GM12878 (cell line): ENCODE measurements at regions not wholly inside any gene's neighbourhood (a gene's known extent, or its start where the extent isn't known, plus 50 kb on each side); places are given as distances from the start of the nearest gene placed in this dataset.

ENCODE experiments used
- ATAC-seq: fragments of 200-7000 bp; cut with Tn5 transposase; 3 replicates; pipeline ENCODE4 v1.9.1; 2020; ENCODE audit warnings: mild to moderate bottlenecking, moderate library complexity
- BruUV-seq: library from RNA; stranded (reverse); fragments of 400-500 nt; replicated peaks from 2 replicates; lab custom pipeline; 2021; lab: Mats Ljungman, UMichigan
- CTCF ChIA-PET: fragments of 300-600 bp; sonication (Branson Sonifier 250); formaldehyde crosslinking; extraction: SDS; loops from one replicate; lab custom pipeline; 2021; ENCODE audit warnings: inconsistent platforms; lab: Yijun Ruan, JAX
- POLR2A ChIA-PET: fragments of 350-600 bp; formaldehyde crosslinking; extraction: SDS; loops from one replicate; lab custom pipeline; 2021; ENCODE audit warnings: inconsistent platforms; lab: Charles Lee
- RAD21 ChIA-PET: fragments of 300-600 bp; sonication (Branson Sonifier 250); formaldehyde crosslinking; loops from one replicate; lab custom pipeline; 2023; ENCODE audit warnings: antibody characterized with exemption; ENCODE audit not compliant: unreplicated experiment; lab: Charles Lee
- SMC1A ChIA-PET: fragments of 300-600 bp; sonication (Branson Sonifier 250); formaldehyde crosslinking; loops from one replicate; lab custom pipeline; 2023; ENCODE audit not compliant: unreplicated experiment, uncharacterized antibody; lab: Charles Lee
- DNase-seq: peaks from one replicate; pipeline ENCODE4 v3.0.0-alpha.2; 2011; ENCODE audit warnings: low read depth, low spot score
- FAIRE-seq: peaks from 3 replicates; lab custom pipeline; 2011; peaks lifted over from hg19 to GRCh38; lab: Jason Lieb, UNC
- H2AFZ ChIP-seq: 2 replicates; pipeline ENCODE4 v1.6.0; 2011; ENCODE audit warnings: low read depth, low read length, control low read depth; ENCODE audit not compliant: control insufficient read depth
- H3K27ac ChIP-seq: 2 replicates; pipeline ENCODE4 v1.5.1; 2011; ENCODE audit warnings: control low read depth; ENCODE audit not compliant: control insufficient read depth, insufficient read depth
- H3K27me3 ChIP-seq, 2 experiments: replicated peaks in 1 of 2; 2 replicates each; pipeline versions ENCODE4 v1.6.0 to v1.6.1; 2011; ENCODE audit warnings: low read length in 1 of 2; ENCODE audit not compliant: control insufficient read depth in 2 of 2, insufficient read depth in 2 of 2
- H3K36me3 ChIP-seq, 2 experiments: 2 replicates each; pipeline ENCODE4 v1.5.1; 2011; ENCODE audit warnings: low read length in 1 of 2; ENCODE audit not compliant: control insufficient read depth in 2 of 2, insufficient read depth in 2 of 2
- H3K4me1 ChIP-seq: 2 replicates; pipeline ENCODE4 v1.6.1; 2011; ENCODE audit warnings: mild to moderate bottlenecking, low read length, moderate library complexity, mixed read lengths; ENCODE audit not compliant: control insufficient read depth, insufficient read depth
- H3K4me2 ChIP-seq: 2 replicates; pipeline ENCODE4 v1.6.0; 2011; ENCODE audit warnings: control low read depth; ENCODE audit not compliant: control insufficient read depth, insufficient read depth
- H3K4me3 ChIP-seq: fragments of 200-600 bp; sonication (generic); 2 replicates; pipeline ENCODE4 v1.5.1; 2016
- H3K79me2 ChIP-seq: 2 replicates; pipeline ENCODE4 v1.6.0; 2011; ENCODE audit warnings: low read length; ENCODE audit not compliant: control insufficient read depth, insufficient read depth
- H3K9ac ChIP-seq: 2 replicates; pipeline ENCODE4 v1.8.0; 2011; ENCODE audit warnings: low read length, control low read depth, mixed read lengths; ENCODE audit not compliant: control insufficient read depth, insufficient read depth
- H3K9me3 ChIP-seq: replicated peaks from 3 replicates; pipeline ENCODE4 v1.5.1; 2011; ENCODE audit warnings: mild to moderate bottlenecking, low read length; ENCODE audit not compliant: control insufficient read depth, insufficient read depth
- H4K20me1 ChIP-seq: 2 replicates; pipeline ENCODE4 v1.6.0; 2011; ENCODE audit not compliant: control insufficient read depth, insufficient read depth
- BCLAF1 ChIP-seq: fragments of 450-650 bp; IDR thresholded peaks from 2 replicates; pipeline ENCODE4 v1.6.1; 2017; ENCODE audit warnings: antibody characterized with exemption, mild to moderate bottlenecking, moderate library complexity
- CHD4 ChIP-seq: fragments of 200-600 bp; sonication (generic); IDR thresholded peaks from 2 replicates; pipeline ENCODE4 v1.6.1; 2016; ENCODE audit warnings: mild to moderate bottlenecking
- CUX1 ChIP-seq: IDR thresholded peaks from 2 replicates; pipeline ENCODE4 v1.6.1; 2012; ENCODE audit warnings: improper control_type of control experiment, low read depth, low read length; ENCODE audit not compliant: insufficient replicate concordance
- MAX ChIP-seq: IDR thresholded peaks from 2 replicates; pipeline ENCODE4 v1.6.1; 2012; ENCODE audit warnings: low read depth, low read length, improper control_type of control experiment
- MYC ChIP-seq: IDR thresholded peaks from 2 replicates; pipeline ENCODE4 v1.6.1; 2011; ENCODE audit warnings: mild to moderate bottlenecking, low read length, moderate library complexity, inconsistent platforms; ENCODE audit not compliant: insufficient read depth, insufficient replicate concordance, insufficient read length, severe bottlenecking
- NFXL1 ChIP-seq: fragments of 450-650 bp; IDR thresholded peaks from 2 replicates; pipeline ENCODE4 v1.6.1; 2017; ENCODE audit warnings: antibody characterized with exemption, mild to moderate bottlenecking, borderline replicate concordance
- NR2C2 ChIP-seq: IDR thresholded peaks from 2 replicates; pipeline ENCODE4 v1.6.1; 2011; ENCODE audit warnings: borderline replicate concordance, low read depth; ENCODE audit not compliant: control insufficient read depth, insufficient read length
- SIX5 ChIP-seq: IDR thresholded peaks from 2 replicates; pipeline ENCODE4 v1.6.1; 2011; ENCODE audit warnings: mild to moderate bottlenecking, low read depth, low read length, moderate library complexity; ENCODE audit not compliant: severe bottlenecking
- SP1 ChIP-seq: IDR thresholded peaks from one replicate; pipeline ENCODE4 v1.6.1; 2011; ENCODE audit warnings: low read depth, low read length
- SREBF2 ChIP-seq: IDR thresholded peaks from 2 replicates; pipeline ENCODE4 v1.6.1; 2012; ENCODE audit warnings: mild to moderate bottlenecking, low read length
- TCF7 ChIP-seq: IDR thresholded peaks from 2 replicates; pipeline ENCODE4 v1.6.1; 2014; ENCODE audit warnings: antibody characterized with exemption, borderline replicate concordance
- ZBTB11 ChIP-seq: fragments of 450-650 bp; formaldehyde crosslinking; IDR thresholded peaks from 2 replicates; pipeline ENCODE4 v1.5.0; 2022; ENCODE audit warnings: mild to moderate bottlenecking, missing genetic modification characterization
- ZNF217 ChIP-seq: fragments of 450-650 bp; IDR thresholded peaks from 2 replicates; pipeline ENCODE4 v1.6.1; 2017; ENCODE audit warnings: antibody characterized with exemption, mild to moderate bottlenecking
- WGBS: methylation state at CpG from one replicate; pipeline ENCODE4 v1.1.6; 2016; ENCODE audit warnings: low lambda C conversion rate; ENCODE audit not compliant: insufficient replicate concordance, insufficient coverage; ENCODE audit errors: missing lambda C conversion rate; 5-methylcytosine and 5-hydroxymethylcytosine counted together
- in situ Hi-C: fragments of 300-500 bp; cut with MboI; formaldehyde crosslinking; loops from 9 replicates; pipeline ENCODE4 v1.14.3; 2018; ENCODE audit warnings: mixed read lengths
- intact Hi-C: fragments of 100-400 bp; cut with micrococcal nuclease; formaldehyde crosslinking; loops from one replicate; pipeline ENCODE4 v1.14.2; 2022; ENCODE audit not compliant: unreplicated experiment

- no peaks in the 10 kb centered on the region for H3K36me3 ChIP-seq
- H3K4me1 ChIP-seq, result no peaks in the 10 kb centered on the region
- CTCF ChIA-PET, result interaction anchor here (1.1 kb wide), 1 partner anchor 10 kb away, joined by 3 read pairs; no protein-coding TSS in a partner anchor
- H3K4me2 ChIP-seq, result no peak overlapping the region
- no peaks in the 10 kb centered on the region for H3K79me2 ChIP-seq
- peak; percentile 7 for FAIRE-seq
- in situ Hi-C loops (no loop called here), intact Hi-C loops (no loop called here)
- no peak overlapping the region for H3K4me3 ChIP-seq
- SMC1A ChIA-PET, result interaction anchor here (1.1 kb wide), 1 partner anchor 10 kb away, joined by 3 read pairs; no protein-coding TSS in a partner anchor
- H3K27me3 ChIP-seq, result no peaks in the 10 kb centered on the region
- POLR2A ChIA-PET, result no interaction called here
- no peaks in the 10 kb centered on the region for H4K20me1 ChIP-seq
- DNase-seq, result no peak
- H3K9me3 ChIP-seq, result no peaks in the 10 kb centered on the region; the same call in 2 of the 3 replicates
- RAD21 ChIA-PET, result no interaction called here
- no peak overlapping the region for H3K27ac ChIP-seq
- BruUV-seq, result no TSS peak
- 95% methylated on average over 2 of the region's 2 CpGs for WGBS
- H3K9ac ChIP-seq, result no peak overlapping the region
- H2AFZ ChIP-seq, result no peak overlapping the region
- no peak for ATAC-seq
- TF ChIP-seq MYC (no peak), SREBF2 (no peak), CUX1 (no peak), BCLAF1 (no peak), ZBTB11 (CRISPR knock-in tag) (no peak), SP1 (no peak), MAX (no peak), ZNF217 (no peak), NFXL1 (no peak), TCF7 (no peak), SIX5 (no peak), CHD4 (no peak), NR2C2 (no peak)
Observed at GRCh38 chr6:145319605-145320004, 415.7 kb downstream of the EPM2A start.
